HepG2 (cell line): ENCODE measurements at regions not wholly inside any gene's neighbourhood (a gene's known extent, or its start where the extent isn't known, plus 50 kb on each side); places are given as distances from the start of the nearest gene placed in this dataset.

ENCODE experiments used
- ATAC-seq: fragments of 200-7000 bp; cut with Tn5 transposase; 3 replicates; pipeline ENCODE4 v1.9.1; 2020; ENCODE audit warnings: mild to moderate bottlenecking, moderate library complexity
- BruUV-seq: library from RNA; stranded (reverse); fragments of 400-500 nt; replicated peaks from 2 replicates; lab custom pipeline; 2021; lab: Mats Ljungman, UMichigan
- CTCF ChIA-PET: fragments of 300-600 bp; formaldehyde crosslinking; extraction: SDS; loops from one replicate; lab custom pipeline; 2021; ENCODE audit warnings: low total read pairs, inconsistent platforms, low intra/inter-chr PET ratio; lab: Yijun Ruan, JAX
- POLR2A ChIA-PET: fragments of 350-600 bp; sonication (Branson Sonifier 250); formaldehyde crosslinking; loops from one replicate; lab custom pipeline; 2020; ENCODE audit warnings: antibody characterized with exemption, inconsistent platforms; lab: Yijun Ruan, JAX
- DNase-seq: peaks from one replicate; pipeline ENCODE4 v3.0.0-alpha.2; 2015; ENCODE audit warnings: low spot score
- FAIRE-seq: peaks from 3 replicates; lab custom pipeline; 2011; peaks lifted over from hg19 to GRCh38; lab: Jason Lieb, UNC
- H2AFZ ChIP-seq: one replicate; pipeline ENCODE4 v1.6.1; 2011; ENCODE audit warnings: low read length, inconsistent platforms
- H3K27ac ChIP-seq: fragments of 300-600 bp; 3 replicates; pipeline ENCODE4 v1.8.0; 2011; ENCODE audit warnings: mixed run types, mild to moderate bottlenecking, mixed read lengths, low read length, inconsistent platforms; ENCODE audit not compliant: insufficient read depth; ENCODE audit errors: extremely low read length
- H3K27me3 ChIP-seq, 2 experiments: fragments of 200-600 bp in 1 of 2; 2 replicates in 1 of 2; 3 replicates in 1 of 2; pipeline versions ENCODE4 v1.6.0 to v1.8.0; 2011; ENCODE audit warnings: low read length in 2 of 2, mild to moderate bottlenecking in 2 of 2, moderate library complexity in 2 of 2, inconsistent platforms in 1 of 2; ENCODE audit not compliant: insufficient read depth in 2 of 2, control insufficient read depth in 1 of 2
- H3K36me3 ChIP-seq, 2 experiments: fragments of 200-600 bp in 1 of 2; replicated peaks in 1 of 2; 2 replicates in 1 of 2; 3 replicates in 1 of 2; pipeline versions ENCODE4 v1.5.1 to v1.8.0; 2011; ENCODE audit warnings: low read length in 2 of 2, inconsistent platforms in 1 of 2; ENCODE audit not compliant: insufficient read depth in 2 of 2, control insufficient read depth in 1 of 2
- H3K4me1 ChIP-seq: 2 replicates; pipeline ENCODE4 v1.5.1; 2012; ENCODE audit warnings: low read length, inconsistent platforms; ENCODE audit not compliant: insufficient read depth
- H3K4me2 ChIP-seq: 2 replicates; pipeline ENCODE4 v1.6.0; 2011; ENCODE audit warnings: low read depth, low read length, inconsistent platforms
- H3K4me3 ChIP-seq, 3 experiments: fragments of 200-600 bp in 1 of 3; sonication (generic), shearing (Covaris generic) in 1 of 3; replicated peaks in 1 of 3; 2 replicates each; pipeline ENCODE4 v1.5.1; 2011 to 2016; ENCODE audit warnings: low read length in 3 of 3, inconsistent platforms in 2 of 3, low read depth in 2 of 3, mild to moderate bottlenecking in 2 of 3, control low read depth in 1 of 3, mixed read lengths in 1 of 3; ENCODE audit not compliant: insufficient read depth in 1 of 3
- H3K79me2 ChIP-seq: one replicate; pipeline ENCODE4 v1.6.1; 2011; ENCODE audit warnings: low read length, inconsistent platforms; ENCODE audit not compliant: insufficient read depth
- H3K9ac ChIP-seq: 2 replicates; pipeline ENCODE4 v1.6.0; 2011; ENCODE audit warnings: mild to moderate bottlenecking, low read depth, low read length, inconsistent platforms; ENCODE audit not compliant: insufficient read depth
- H3K9me3 ChIP-seq: 2 replicates; pipeline ENCODE4 v1.5.1; 2012; ENCODE audit warnings: mild to moderate bottlenecking, low read length
- H4K20me1 ChIP-seq: 2 replicates; pipeline ENCODE4 v1.6.0; 2011; ENCODE audit warnings: inconsistent platforms, mild to moderate bottlenecking, low read length, moderate library complexity; ENCODE audit not compliant: insufficient read depth
- CEBPG ChIP-seq: IDR thresholded peaks from 2 replicates; pipeline ENCODE4 v1.6.1; 2016
- ETV6 ChIP-seq: sonication (generic); formaldehyde crosslinking; conservative IDR thresholded peaks from 2 replicates; pipeline ENCODE4 v1.4.0; 2020; ENCODE audit warnings: missing genetic modification reagents
- GATAD2A ChIP-seq: IDR thresholded peaks from 2 replicates; pipeline ENCODE4 v1.6.1; 2016
- GFI1 ChIP-seq: sonication (generic); formaldehyde crosslinking; IDR thresholded peaks from 2 replicates; pipeline ENCODE4 v1.5.0; 2020; ENCODE audit warnings: missing genetic modification reagents, mild to moderate bottlenecking, borderline replicate concordance
- MED1 ChIP-seq: sonication (generic); formaldehyde crosslinking; IDR thresholded peaks from 2 replicates; pipeline ENCODE4 v1.4.0; 2020; ENCODE audit warnings: missing genetic modification reagents
- SCMH1 ChIP-seq: sonication (generic); formaldehyde crosslinking; IDR thresholded peaks from 2 replicates; pipeline ENCODE4 v1.9.0; 2021; ENCODE audit warnings: missing genetic modification reagents, mild to moderate bottlenecking, borderline replicate concordance
- SIN3A ChIP-seq: IDR thresholded peaks from 2 replicates; pipeline ENCODE4 v1.6.1; 2011; ENCODE audit warnings: low read depth, mild to moderate bottlenecking, control low read depth, low read length, borderline replicate concordance
- SOX13 ChIP-seq, 3 experiments: fragments of 450-650 bp in 1 of 3; sonication (generic) in 1 of 3; formaldehyde crosslinking in 1 of 3; IDR thresholded peaks in 2 of 3; conservative IDR thresholded peaks in 1 of 3; 2 replicates each; pipeline versions ENCODE4 v1.5.0 to v1.6.1; 2016 to 2020; ENCODE audit warnings: antibody characterized with exemption in 1 of 3, mild to moderate bottlenecking in 1 of 3, missing compliant biosample characterization in 1 of 3, missing genetic modification reagents in 1 of 3, moderate library complexity in 1 of 3
- STAT5B ChIP-seq: sonication (generic); formaldehyde crosslinking; IDR thresholded peaks from 2 replicates; pipeline ENCODE4 v1.4.0; 2020; ENCODE audit warnings: missing genetic modification reagents
- ZMAT3 ChIP-seq: sonication (generic); formaldehyde crosslinking; conservative IDR thresholded peaks from 2 replicates; pipeline ENCODE4 v1.7.0; 2021; ENCODE audit warnings: missing genetic modification reagents
- WGBS: methylation state at CpG from one replicate; pipeline ENCODE4 v1.1.6; 2017; ENCODE audit warnings: low lambda C conversion rate; 5-methylcytosine and 5-hydroxymethylcytosine counted together
- in situ Hi-C: cut with HindIII; loops from 2 replicates; pipeline ENCODE4 v1.10.0; 2017; ENCODE audit warnings: low pct_unique_long_range_greater_than_20kb; ENCODE audit not compliant: extremely low pct_ligation_motif_present
- intact Hi-C: fragments of 100-400 bp; cut with micrococcal nuclease; formaldehyde crosslinking; loops from one replicate; pipeline ENCODE4 v1.10.0; 2022; ENCODE audit not compliant: unreplicated experiment
- TF ChIP-seq, protein P1 (sequence below): sonication (generic); formaldehyde crosslinking; IDR thresholded peaks from 2 replicates; pipeline ENCODE4 v1.5.1; 2020; ENCODE audit warnings: missing genetic modification reagents, mild to moderate bottlenecking, borderline replicate concordance
- TF ChIP-seq, protein P2 (sequence below): sonication (generic); formaldehyde crosslinking; IDR thresholded peaks from 2 replicates; pipeline ENCODE4 v1.4.0; 2020; ENCODE audit warnings: mild to moderate bottlenecking, low read depth, missing genetic modification reagents
- TF ChIP-seq, protein P3 (sequence below): sonication (generic); formaldehyde crosslinking; IDR thresholded peaks from 2 replicates; pipeline ENCODE4 v1.9.0; 2021; ENCODE audit warnings: mild to moderate bottlenecking, missing genetic modification reagents

DNA sequence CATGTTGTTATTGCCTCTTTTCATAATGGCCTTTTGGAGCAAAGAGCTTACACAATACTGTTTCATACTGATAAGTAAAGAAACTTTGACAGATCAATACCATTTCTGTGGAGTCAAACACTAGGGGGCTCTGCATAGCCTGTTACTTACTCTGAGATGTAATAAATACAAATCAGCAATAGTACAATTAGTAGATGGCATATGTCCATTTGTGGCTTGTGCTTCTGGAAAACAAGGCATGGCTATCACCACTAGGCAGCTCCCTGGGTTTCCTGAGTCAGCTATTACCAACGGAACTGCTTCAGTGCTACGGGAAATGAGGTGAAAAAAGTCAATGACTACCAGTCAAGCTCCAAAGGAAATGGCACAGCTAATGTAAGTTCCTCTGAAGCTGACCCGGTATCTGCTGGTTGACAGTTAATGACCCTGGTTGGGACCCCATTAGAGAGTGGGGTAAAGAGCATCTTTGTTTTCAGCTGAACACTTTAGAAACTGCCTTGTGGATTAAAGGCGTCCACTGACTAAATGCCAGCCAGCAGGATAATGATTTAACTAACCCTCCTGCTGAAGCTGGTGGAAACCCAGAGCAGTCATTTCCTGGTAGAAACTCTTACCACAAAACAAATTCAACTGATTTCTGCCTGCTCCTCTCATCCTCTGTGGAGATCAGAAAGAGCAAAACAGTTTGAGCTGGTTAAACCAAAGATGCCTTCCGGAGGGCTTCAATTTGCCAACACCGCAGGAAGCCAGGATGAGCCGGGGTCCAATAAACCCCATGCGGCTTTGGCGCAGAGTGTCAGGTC, 69.0 kb upstream of the FAM169A start (continued):
- TF ChIP-seq SCMH1 (CRISPR knock-in tag), result no peak
- no peak for TF ChIP-seq SIN3A
- TF ChIP-seq CEBPG (CRISPR knock-in tag), result peak; percentile 50
- 0 out of 2 replicates have a peak, but pooled peaks have one; percentile 46 for TF ChIP-seq GFI1
- peak; percentile 64; the same call in 1 of the 2 replicates for TF ChIP-seq GATAD2A (CRISPR knock-in tag)
- TF ChIP-seq SOX13 (IDR thresholded peaks at IDR 0.05), result no peak
- 0 out of 4 replicates have a peak, but pooled peaks of 1 of the 2 experiments have one; percentile 14 for TF ChIP-seq SOX13 (CRISPR knock-in tag; conservative IDR thresholded peaks at IDR 0.05 in 1 of 2, IDR thresholded peaks at IDR 0.05 in 1 of 2)
- peak; percentile 55; the same call in 1 of the 2 replicates for TF ChIP-seq ZMAT3 (CRISPR knock-in tag)
- no peak for TF ChIP-seq STAT5B (CRISPR knock-in tag)
- peak; percentile 42; the same call in 1 of the 2 replicates for TF ChIP-seq MED1 (CRISPR knock-in tag)
- TF ChIP-seq, all 625 proteins: peak for 21

DNA sequence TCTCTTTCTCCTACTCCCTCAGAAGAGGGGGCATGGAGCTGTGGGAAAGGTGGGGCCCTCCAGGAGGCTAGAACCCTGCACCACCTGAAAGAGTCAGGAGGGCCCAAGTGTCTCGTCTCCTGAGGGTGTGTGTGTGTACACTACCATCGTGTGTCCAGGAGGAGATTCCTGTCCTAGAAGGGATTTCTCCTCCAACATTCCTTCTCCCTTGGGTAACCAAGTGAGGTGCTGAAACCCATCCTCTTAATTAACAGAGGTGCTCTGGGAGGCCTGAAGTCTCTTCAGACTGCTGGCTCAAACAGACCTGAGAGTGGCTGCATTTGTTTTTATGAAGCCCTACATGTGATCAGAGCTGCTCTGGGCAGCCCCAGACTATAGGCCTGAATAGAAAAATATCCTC, 61.1 kb upstream of the FAM169A start:
- in situ Hi-C loops (no loop called here), intact Hi-C loops (no loop called here)
- no peak for DNase-seq
- 44% methylated on average over 2 of the region's 2 CpGs for WGBS
- H3K9me3 ChIP-seq, result no peaks in the 10 kb centered on the region
- ChIA-PET CTCF (no interaction called here), POLR2A (no interaction called here)
- H3K4me1 ChIP-seq, result peaks cover 25% of the 10 kb centered on the region
- FAIRE-seq, result no peak
- no peaks in the 10 kb centered on the region for H3K27me3 ChIP-seq
- H4K20me1 ChIP-seq, result no peaks in the 10 kb centered on the region
- no peaks in the 10 kb centered on the region for H3K79me2 ChIP-seq
- no peak overlapping the region for H3K4me2 ChIP-seq
- ATAC-seq, result no peak
- no peak overlapping the region for H3K4me3 ChIP-seq
- no peaks in the 10 kb centered on the region for H3K36me3 ChIP-seq
- H2AFZ ChIP-seq, result no peak overlapping the region
- H3K27ac ChIP-seq, result no peak overlapping the region
- BruUV-seq, result no TSS peak
- no peak overlapping the region for H3K9ac ChIP-seq
- TF ChIP-seq, protein P1, sequence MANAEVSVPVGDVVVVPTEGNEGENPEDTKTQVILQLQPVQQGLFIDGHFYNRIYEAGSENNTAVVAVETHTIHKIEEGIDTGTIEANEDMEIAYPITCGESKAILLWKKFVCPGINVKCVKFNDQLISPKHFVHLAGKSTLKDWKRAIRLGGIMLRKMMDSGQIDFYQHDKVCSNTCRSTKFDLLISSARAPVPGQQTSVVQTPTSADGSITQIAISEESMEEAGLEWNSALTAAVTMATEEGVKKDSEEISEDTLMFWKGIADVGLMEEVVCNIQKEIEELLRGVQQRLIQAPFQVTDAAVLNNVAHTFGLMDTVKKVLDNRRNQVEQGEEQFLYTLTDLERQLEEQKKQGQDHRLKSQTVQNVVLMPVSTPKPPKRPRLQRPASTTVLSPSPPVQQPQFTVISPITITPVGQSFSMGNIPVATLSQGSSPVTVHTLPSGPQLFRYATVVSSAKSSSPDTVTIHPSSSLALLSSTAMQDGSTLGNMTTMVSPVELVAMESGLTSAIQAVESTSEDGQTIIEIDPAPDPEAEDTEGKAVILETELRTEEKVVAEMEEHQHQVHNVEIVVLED (CRISPR knock-in tag), result no peak
- TF ChIP-seq, protein P2, sequence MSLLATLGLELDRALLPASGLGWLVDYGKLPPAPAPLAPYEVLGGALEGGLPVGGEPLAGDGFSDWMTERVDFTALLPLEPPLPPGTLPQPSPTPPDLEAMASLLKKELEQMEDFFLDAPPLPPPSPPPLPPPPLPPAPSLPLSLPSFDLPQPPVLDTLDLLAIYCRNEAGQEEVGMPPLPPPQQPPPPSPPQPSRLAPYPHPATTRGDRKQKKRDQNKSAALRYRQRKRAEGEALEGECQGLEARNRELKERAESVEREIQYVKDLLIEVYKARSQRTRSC (CRISPR knock-in tag), result no peak
- TF ChIP-seq, protein P3, sequence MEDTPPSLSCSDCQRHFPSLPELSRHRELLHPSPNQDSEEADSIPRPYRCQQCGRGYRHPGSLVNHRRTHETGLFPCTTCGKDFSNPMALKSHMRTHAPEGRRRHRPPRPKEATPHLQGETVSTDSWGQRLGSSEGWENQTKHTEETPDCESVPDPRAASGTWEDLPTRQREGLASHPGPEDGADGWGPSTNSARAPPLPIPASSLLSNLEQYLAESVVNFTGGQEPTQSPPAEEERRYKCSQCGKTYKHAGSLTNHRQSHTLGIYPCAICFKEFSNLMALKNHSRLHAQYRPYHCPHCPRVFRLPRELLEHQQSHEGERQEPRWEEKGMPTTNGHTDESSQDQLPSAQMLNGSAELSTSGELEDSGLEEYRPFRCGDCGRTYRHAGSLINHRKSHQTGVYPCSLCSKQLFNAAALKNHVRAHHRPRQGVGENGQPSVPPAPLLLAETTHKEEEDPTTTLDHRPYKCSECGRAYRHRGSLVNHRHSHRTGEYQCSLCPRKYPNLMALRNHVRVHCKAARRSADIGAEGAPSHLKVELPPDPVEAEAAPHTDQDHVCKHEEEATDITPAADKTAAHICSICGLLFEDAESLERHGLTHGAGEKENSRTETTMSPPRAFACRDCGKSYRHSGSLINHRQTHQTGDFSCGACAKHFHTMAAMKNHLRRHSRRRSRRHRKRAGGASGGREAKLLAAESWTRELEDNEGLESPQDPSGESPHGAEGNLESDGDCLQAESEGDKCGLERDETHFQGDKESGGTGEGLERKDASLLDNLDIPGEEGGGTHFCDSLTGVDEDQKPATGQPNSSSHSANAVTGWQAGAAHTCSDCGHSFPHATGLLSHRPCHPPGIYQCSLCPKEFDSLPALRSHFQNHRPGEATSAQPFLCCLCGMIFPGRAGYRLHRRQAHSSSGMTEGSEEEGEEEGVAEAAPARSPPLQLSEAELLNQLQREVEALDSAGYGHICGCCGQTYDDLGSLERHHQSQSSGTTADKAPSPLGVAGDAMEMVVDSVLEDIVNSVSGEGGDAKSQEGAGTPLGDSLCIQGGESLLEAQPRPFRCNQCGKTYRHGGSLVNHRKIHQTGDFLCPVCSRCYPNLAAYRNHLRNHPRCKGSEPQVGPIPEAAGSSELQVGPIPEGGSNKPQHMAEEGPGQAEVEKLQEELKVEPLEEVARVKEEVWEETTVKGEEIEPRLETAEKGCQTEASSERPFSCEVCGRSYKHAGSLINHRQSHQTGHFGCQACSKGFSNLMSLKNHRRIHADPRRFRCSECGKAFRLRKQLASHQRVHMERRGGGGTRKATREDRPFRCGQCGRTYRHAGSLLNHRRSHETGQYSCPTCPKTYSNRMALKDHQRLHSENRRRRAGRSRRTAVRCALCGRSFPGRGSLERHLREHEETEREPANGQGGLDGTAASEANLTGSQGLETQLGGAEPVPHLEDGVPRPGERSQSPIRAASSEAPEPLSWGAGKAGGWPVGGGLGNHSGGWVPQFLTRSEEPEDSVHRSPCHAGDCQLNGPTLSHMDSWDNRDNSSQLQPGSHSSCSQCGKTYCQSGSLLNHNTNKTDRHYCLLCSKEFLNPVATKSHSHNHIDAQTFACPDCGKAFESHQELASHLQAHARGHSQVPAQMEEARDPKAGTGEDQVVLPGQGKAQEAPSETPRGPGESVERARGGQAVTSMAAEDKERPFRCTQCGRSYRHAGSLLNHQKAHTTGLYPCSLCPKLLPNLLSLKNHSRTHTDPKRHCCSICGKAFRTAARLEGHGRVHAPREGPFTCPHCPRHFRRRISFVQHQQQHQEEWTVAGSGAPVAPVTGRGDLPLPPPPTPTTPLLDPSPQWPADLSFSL (CRISPR knock-in tag), result 0 out of 2 replicates have a peak, but pooled peaks have one; percentile 3
- no peak for TF ChIP-seq ETV6
